GM18867 (cell line): ENCODE measurements at regions not wholly inside any gene's neighbourhood (a gene's known extent, or its start where the extent isn't known, plus 50 kb on each side); places are given as distances from the start of the nearest gene placed in this dataset.
"Not testable (repeated sequence)": the region's sequence is repeated elsewhere in the genome, so short reads cannot be mapped to it uniquely, and the experiment has no call there.

Experiments
- ATAC-seq: cut with Tn5 transposase; IDR thresholded peaks from one replicate; pipeline ENCODE4 v1.9.1; 2021; ENCODE audit warnings: mild to moderate bottlenecking, moderate library complexity; ENCODE audit not compliant: unreplicated experiment

- ATAC-seq, result no peak
Observed at GRCh38 chr7:81441750-81442149, 328.1 kb downstream of the HGF start.

GRCh38 chr7:81439591-81439990, 330.3 kb downstream of the HGF start:
- ATAC-seq, result no peak

GRCh38 chr7:81437160-81437559, 332.7 kb downstream of the HGF start:
- ATAC-seq, result not testable (repeated sequence)

- no peak for ATAC-seq
Observed at GRCh38 chr7:81433692-81434331, 336.0 kb downstream of the HGF start.

- no peak for ATAC-seq
Observed at GRCh38 chr7:81433206-81433605, 336.6 kb downstream of the HGF start.

GRCh38 chr7:81430761-81431160, 339.1 kb downstream of the HGF start:
- no peak for ATAC-seq

GRCh38 chr7:81430150-81430549, 339.7 kb downstream of the HGF start:
- no peak for ATAC-seq

GRCh38 chr7:81427461-81427860, 342.4 kb downstream of the HGF start:
- ATAC-seq, result no peak

GRCh38 chr7:81420526-81421226, 349.2 kb downstream of the HGF start:
- no peak for ATAC-seq

GRCh38 chr7:81419731-81420130, 350.1 kb downstream of the HGF start:
- ATAC-seq, result no peak

GRCh38 chr7:81416659-81417058, 353.2 kb downstream of the HGF start:
- no peak for ATAC-seq

- ATAC-seq, result no peak
Observed at GRCh38 chr7:81415181-81415580, 354.7 kb downstream of the HGF start.

GRCh38 chr7:81414411-81414810, 355.4 kb downstream of the HGF start:
- ATAC-seq, result no peak

GRCh38 chr7:81410471-81411117, 359.3 kb downstream of the HGF start:
- no peak for ATAC-seq

- no peak for ATAC-seq
Observed at GRCh38 chr7:81408728-81409127, 361.1 kb downstream of the HGF start.

- ATAC-seq, result no peak
Observed at GRCh38 chr7:81407094-81407493, 362.8 kb downstream of the HGF start.

GRCh38 chr7:81404669-81405068, 365.2 kb downstream of the HGF start:
- no peak for ATAC-seq

- no peak for ATAC-seq
Observed at GRCh38 chr7:81402227-81402626, 367.6 kb downstream of the HGF start.

- ATAC-seq, result no peak
Observed at GRCh38 chr7:81399471-81399870, 370.4 kb downstream of the HGF start.

GRCh38 chr7:81394029-81394428, 375.8 kb downstream of the HGF start:
- ATAC-seq, result no peak

- no peak for ATAC-seq
Observed at GRCh38 chr7:81393018-81393417, 376.8 kb downstream of the HGF start.

GRCh38 chr7:81385370-81385769, 384.5 kb downstream of the HGF start:
- ATAC-seq, result no peak
